Endothelial cell of umbilical vein (primary cell): ENCODE measurements at regions not wholly inside any gene's neighbourhood (a gene's known extent, or its start where the extent isn't known, plus 50 kb on each side); places are given as distances from the start of the nearest gene placed in this dataset.

Source experiments
- BruUV-seq: library from RNA; stranded (reverse); fragments of 400-500 nt; replicated peaks from 2 replicates; lab custom pipeline; 2021; lab: Mats Ljungman, UMichigan
- CTCF ChIA-PET: fragments of 300-600, 350-600 bp; sonication (Branson Sonifier 250); formaldehyde crosslinking; loops from one replicate; lab custom pipeline; 2021; ENCODE audit warnings: antibody characterized with exemption, inconsistent platforms; lab: Charles Lee
- POLR2A ChIA-PET: fragments of 300-600, 350-600 bp; sonication (Branson Sonifier 250); formaldehyde crosslinking; loops from one replicate; lab custom pipeline; 2021; ENCODE audit warnings: antibody characterized with exemption, inconsistent platforms; lab: Charles Lee
- DNase-seq: peaks from one replicate; pipeline ENCODE4 v3.0.0-alpha.2; 2011; ENCODE audit warnings: low read depth, low spot score
- FAIRE-seq: peaks from 2 replicates; lab custom pipeline; 2011; peaks lifted over from hg19 to GRCh38; lab: Jason Lieb, UNC
- H2AFZ ChIP-seq: 2 replicates; pipeline ENCODE4 v1.6.0; 2012; ENCODE audit warnings: low read depth, low read length, control low read depth, inconsistent platforms
- H3K27ac ChIP-seq: 2 replicates; pipeline ENCODE4 v1.5.1; 2011; ENCODE audit warnings: low read depth, mild to moderate bottlenecking, control low read depth, low read length, moderate library complexity; ENCODE audit not compliant: insufficient read depth
- H3K27me3 ChIP-seq, 2 experiments: 2 replicates each; pipeline versions ENCODE4 v1.6.0 to v1.6.1; 2011; ENCODE audit warnings: low read length in 2 of 2, mixed read lengths in 1 of 2; ENCODE audit not compliant: control insufficient read depth in 2 of 2, insufficient read depth in 2 of 2
- H3K36me3 ChIP-seq, 2 experiments: 2 replicates in 1 of 2; 3 replicates in 1 of 2; pipeline ENCODE4 v1.5.1; 2011; ENCODE audit warnings: low read length in 2 of 2, mild to moderate bottlenecking in 1 of 2, moderate library complexity in 1 of 2; ENCODE audit not compliant: control insufficient read depth in 2 of 2, insufficient read depth in 2 of 2; ENCODE audit errors: extremely low read depth in 1 of 2
- H3K4me1 ChIP-seq: 3 replicates; pipeline ENCODE4 v1.5.1; 2011; ENCODE audit warnings: mild to moderate bottlenecking, low read length; ENCODE audit not compliant: control insufficient read depth, insufficient read depth; ENCODE audit errors: extremely low read depth
- H3K4me2 ChIP-seq: 2 replicates; pipeline ENCODE4 v1.6.1; 2011; ENCODE audit warnings: low read length, control low read depth, mixed read lengths; ENCODE audit not compliant: insufficient read depth
- H3K4me3 ChIP-seq, 3 experiments: fragments of 200-600 bp in 1 of 3; sonication (generic), shearing (Covaris generic) in 1 of 3; replicated peaks in 1 of 3; 2 replicates each; pipeline ENCODE4 v1.5.1; 2011 to 2016; ENCODE audit warnings: control low read depth in 3 of 3, low read length in 3 of 3, mild to moderate bottlenecking in 2 of 3, inconsistent platforms in 1 of 3, low read depth in 1 of 3, moderate library complexity in 1 of 3; ENCODE audit not compliant: insufficient read depth in 1 of 3
- H3K79me2 ChIP-seq: 2 replicates; pipeline ENCODE4 v1.6.0; 2012; ENCODE audit warnings: low read length, inconsistent platforms; ENCODE audit not compliant: control insufficient read depth, insufficient read depth
- H3K9ac ChIP-seq: replicated peaks from 2 replicates; pipeline ENCODE3; 2011; ENCODE audit warnings: low read length, control low read depth; ENCODE audit not compliant: insufficient read depth; ENCODE audit errors: extremely low read depth
- H3K9me1 ChIP-seq: replicated peaks from 3 replicates; pipeline ENCODE4 v1.6.0; 2011; ENCODE audit warnings: mild to moderate bottlenecking, low read length; ENCODE audit not compliant: control insufficient read depth, insufficient read depth; ENCODE audit errors: extremely low read depth
- H3K9me3 ChIP-seq: replicated peaks from 2 replicates; pipeline ENCODE4 v1.5.1; 2012; ENCODE audit warnings: low read length, inconsistent platforms; ENCODE audit not compliant: control insufficient read depth, insufficient read depth
- H4K20me1 ChIP-seq: replicated peaks from 2 replicates; pipeline ENCODE3; 2011; ENCODE audit warnings: mild to moderate bottlenecking, low read length; ENCODE audit not compliant: control insufficient read depth, insufficient read depth; ENCODE audit errors: extremely low read depth
- CTCF ChIP-seq, 2 donors: IDR thresholded peaks; 1 replicate in 1 of 2; 2 replicates in 1 of 2; pipeline ENCODE4 v1.5.1; 2011; ENCODE audit warnings: low read length in 2 of 2, mild to moderate bottlenecking in 2 of 2, moderate library complexity in 2 of 2, control low read depth in 1 of 2, inconsistent platforms in 1 of 2, low read depth in 1 of 2; ENCODE audit not compliant: insufficient read depth in 1 of 2; ENCODE audit errors: extremely low read depth in 1 of 2
- EZH2 ChIP-seq: IDR thresholded peaks from 2 replicates; pipeline ENCODE4 v1.6.1; 2012; ENCODE audit warnings: borderline replicate concordance, low read depth, mild to moderate bottlenecking, moderate library complexity, low read length, inconsistent platforms; ENCODE audit not compliant: severe bottlenecking
- FOS ChIP-seq: IDR thresholded peaks from 2 replicates; pipeline ENCODE4 v1.6.1; 2011; ENCODE audit warnings: mild to moderate bottlenecking, low read length, moderate library complexity, borderline replicate concordance; ENCODE audit not compliant: insufficient read depth
- GATA2 ChIP-seq: IDR thresholded peaks from 2 replicates; pipeline ENCODE4 v1.7.0; 2011; ENCODE audit warnings: low read depth, mild to moderate bottlenecking, moderate library complexity, mixed read lengths, low read length; ENCODE audit not compliant: insufficient read length, insufficient read depth
- JUN ChIP-seq: IDR thresholded peaks from 2 replicates; pipeline ENCODE4 v1.6.1; 2011; ENCODE audit warnings: borderline replicate concordance, low read depth; ENCODE audit not compliant: insufficient read length, insufficient read depth
- MAX ChIP-seq: IDR thresholded peaks from 2 replicates; pipeline ENCODE4 v1.6.1; 2011; ENCODE audit not compliant: insufficient read depth, insufficient read length
- MYC ChIP-seq: IDR thresholded peaks from one replicate; pipeline ENCODE4 v1.6.1; 2011; ENCODE audit warnings: mild to moderate bottlenecking, low read depth, low read length
- POLR2A ChIP-seq: IDR thresholded peaks from 2 replicates; pipeline ENCODE4 v1.6.1; 2012; ENCODE audit warnings: low read depth, mild to moderate bottlenecking, control low read depth, low read length
- POLR2AphosphoS5 ChIP-seq: IDR thresholded peaks from 2 replicates; pipeline ENCODE4 v1.6.1; 2012; ENCODE audit warnings: low read depth, mild to moderate bottlenecking, control low read depth, low read length, moderate library complexity; ENCODE audit not compliant: insufficient read depth
- dilution Hi-C: fragments of 300-500 bp; cut with MboI; formaldehyde crosslinking; loops from one replicate; pipeline ENCODE4 v1.15.0; 2019; ENCODE audit warnings: low sequenced_read_pairs; ENCODE audit not compliant: extremely low pct_ligation_motif_present
- intact Hi-C: fragments of 100-400 bp; cut with micrococcal nuclease; formaldehyde crosslinking; loops from one replicate; pipeline ENCODE4 v1.10.0; 2022

GRCh38 chrX:6666624-6667023 lies 131.7 kb upstream of the VCX3A start:
- H3K79me2 ChIP-seq: no peaks in the 10 kb centered on the region
- H3K4me1 ChIP-seq: no peaks in the 10 kb centered on the region
- TF ChIP-seq FOS: no peak
- TF ChIP-seq GATA2: no peak
- TF ChIP-seq POLR2A: no peak
- no peak for TF ChIP-seq MYC
- no peak for TF ChIP-seq POLR2AphosphoS5
- no peak for TF ChIP-seq MAX
- TF ChIP-seq JUN: no peak
- no peak for TF ChIP-seq EZH2
- TF ChIP-seq CTCF (IDR thresholded peaks at IDR 0.05; ENCODE audit: extremely low read depth in 1 of 2, insufficient read depth in 1 of 2, low read depth in 1 of 2, low read length in 2 of 2): no peak
- no peaks in the 10 kb centered on the region for H3K9me1 ChIP-seq
- DNase-seq (no peak), FAIRE-seq (no peak)
- no peak overlapping the region for H3K9ac ChIP-seq
- H3K27ac ChIP-seq: no peak overlapping the region
- H3K9me3 ChIP-seq: no peaks in the 10 kb centered on the region
- no peak overlapping the region for H3K4me3 ChIP-seq
- no peaks in the 10 kb centered on the region for H3K36me3 ChIP-seq
- intact Hi-C loops: no loop called here
- BruUV-seq: no TSS peak
- no peaks in the 10 kb centered on the region for H4K20me1 ChIP-seq
- no peaks in the 10 kb centered on the region for H3K27me3 ChIP-seq
- H3K4me2 ChIP-seq: no peak overlapping the region
- ChIA-PET CTCF (no interaction called here), POLR2A (no interaction called here)
- no peak overlapping the region for H2AFZ ChIP-seq
- dilution Hi-C loops: no loop called here
